ENCODE measurements at regions not wholly inside any gene's neighbourhood (a gene's known extent, or its start where the extent isn't known, plus 50 kb on each side); places are given as distances from the start of the nearest gene placed in this dataset.

DNA sequence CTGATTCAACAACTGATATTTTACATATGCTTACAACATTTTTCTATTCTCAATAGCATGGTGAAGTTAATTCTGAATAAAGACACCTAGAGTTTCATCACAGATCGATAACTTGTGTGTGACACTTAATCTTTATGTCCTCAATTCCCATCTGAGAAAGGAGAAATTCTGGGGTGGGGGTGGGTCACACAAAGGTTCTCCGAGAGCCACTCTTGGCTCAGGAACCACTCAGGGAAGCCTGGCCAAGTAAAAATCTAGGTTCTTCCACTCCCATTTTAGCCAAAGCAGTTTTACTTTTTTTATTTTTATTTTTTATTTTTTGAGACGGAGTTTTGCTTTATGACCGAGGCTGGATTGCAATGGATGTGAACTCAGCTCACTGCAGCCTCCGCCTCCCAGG is 111.0 kb upstream of the TBL1XR1 start:
- no peak for FAIRE-seq
- Histone ChIP-seq H3K9me3 (no peaks in the 10 kb centered on the region), H3K27ac (no peak overlapping the region), H3K4me1 (no peaks in the 10 kb centered on the region), H3K4me3 (no peak overlapping the region), H3K36me3 (no peaks in the 10 kb centered on the region), H3K27me3 (no peaks in the 10 kb centered on the region)
- TF ChIP-seq, protein P1, sequence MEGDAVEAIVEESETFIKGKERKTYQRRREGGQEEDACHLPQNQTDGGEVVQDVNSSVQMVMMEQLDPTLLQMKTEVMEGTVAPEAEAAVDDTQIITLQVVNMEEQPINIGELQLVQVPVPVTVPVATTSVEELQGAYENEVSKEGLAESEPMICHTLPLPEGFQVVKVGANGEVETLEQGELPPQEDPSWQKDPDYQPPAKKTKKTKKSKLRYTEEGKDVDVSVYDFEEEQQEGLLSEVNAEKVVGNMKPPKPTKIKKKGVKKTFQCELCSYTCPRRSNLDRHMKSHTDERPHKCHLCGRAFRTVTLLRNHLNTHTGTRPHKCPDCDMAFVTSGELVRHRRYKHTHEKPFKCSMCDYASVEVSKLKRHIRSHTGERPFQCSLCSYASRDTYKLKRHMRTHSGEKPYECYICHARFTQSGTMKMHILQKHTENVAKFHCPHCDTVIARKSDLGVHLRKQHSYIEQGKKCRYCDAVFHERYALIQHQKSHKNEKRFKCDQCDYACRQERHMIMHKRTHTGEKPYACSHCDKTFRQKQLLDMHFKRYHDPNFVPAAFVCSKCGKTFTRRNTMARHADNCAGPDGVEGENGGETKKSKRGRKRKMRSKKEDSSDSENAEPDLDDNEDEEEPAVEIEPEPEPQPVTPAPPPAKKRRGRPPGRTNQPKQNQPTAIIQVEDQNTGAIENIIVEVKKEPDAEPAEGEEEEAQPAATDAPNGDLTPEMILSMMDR (IDR thresholded peaks at IDR 0.05) = no peak
- no peak for ATAC-seq
- WGBS, 2 donors = 89% methylated on average over 5 of the region's 5 CpGs
- intact Hi-C loops (cut with DNase I) = no loop called here
- DNase-seq = no peak

DNA sequence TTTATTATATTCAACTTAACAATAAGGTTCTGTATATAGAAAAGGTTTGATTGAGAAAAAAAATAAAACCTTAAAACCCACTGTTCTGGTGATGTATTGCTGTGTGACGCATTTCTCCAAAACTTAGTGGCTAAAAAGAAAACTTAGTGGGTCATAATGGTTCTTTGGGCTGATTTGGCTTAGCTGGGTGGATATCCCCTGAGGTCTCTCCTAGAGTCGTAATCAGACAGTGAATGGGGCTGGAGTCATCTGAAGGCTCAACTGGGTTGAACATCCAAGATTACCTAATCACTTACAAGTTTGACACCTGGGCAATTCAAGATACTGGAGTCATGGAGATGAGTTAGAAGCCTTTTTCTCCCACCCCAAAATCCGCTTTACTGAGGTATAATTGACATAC is 111.6 kb upstream of the TBL1XR1 start:
- no peak for ATAC-seq
- Histone ChIP-seq H3K36me3 (no peaks in the 10 kb centered on the region), H3K27me3 (no peaks in the 10 kb centered on the region), H3K27ac (no peak overlapping the region), H3K4me3 (no peak overlapping the region), H3K4me1 (no peaks in the 10 kb centered on the region), H3K9me3 (no peaks in the 10 kb centered on the region)
- intact Hi-C loops (cut with DNase I) = no loop called here
- TF ChIP-seq, protein P1 (IDR thresholded peaks at IDR 0.05) = no peak
- FAIRE-seq = no peak
- WGBS, 2 donors = 81 to 85% methylated on average over 3 of the region's 3 CpGs
- no peak for DNase-seq

DNA sequence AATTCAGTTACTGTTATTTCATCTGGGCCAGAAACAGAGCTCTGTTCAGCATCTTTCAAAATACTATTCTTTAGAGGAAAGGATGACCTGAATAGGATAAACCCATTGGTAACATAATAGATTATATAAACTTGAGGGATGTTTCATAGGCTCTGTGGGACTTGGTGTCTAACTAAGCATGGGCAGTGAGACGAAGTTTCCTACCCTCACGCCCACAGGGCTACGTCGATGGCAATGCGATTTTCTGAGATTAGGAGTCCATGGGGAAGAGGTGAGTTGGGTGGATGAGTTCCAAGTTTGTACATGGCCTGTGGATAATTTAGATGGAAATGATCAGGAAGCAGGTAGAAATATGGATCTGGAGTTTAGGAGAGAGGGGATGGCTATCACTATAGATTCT is 115.2 kb upstream of the TBL1XR1 start:
- 95 to 96% methylated on average over 5 of the region's 5 CpGs for WGBS, 2 donors
- FAIRE-seq = no peak

DNA sequence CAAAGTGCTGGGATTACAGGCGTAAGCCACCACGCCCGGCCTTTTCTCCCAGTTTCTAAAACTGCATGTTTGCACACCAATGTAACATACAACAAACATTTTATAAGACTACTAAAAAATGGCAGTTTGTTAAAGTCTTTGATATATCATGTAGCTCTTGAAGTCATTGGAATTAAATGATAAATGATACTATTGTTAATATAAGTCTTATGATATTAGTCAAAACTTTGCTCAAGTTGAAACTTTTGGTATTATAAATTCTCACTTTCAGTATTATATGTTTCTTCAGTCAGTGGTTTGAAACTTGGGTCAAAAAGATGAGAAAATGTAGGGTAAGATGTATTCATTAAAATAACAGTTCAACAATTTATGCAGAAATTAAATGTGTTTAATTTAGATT is 117.6 kb upstream of the TBL1XR1 start:
- Histone ChIP-seq H3K27me3 (no peaks in the 10 kb centered on the region), H3K9me3 (no peaks in the 10 kb centered on the region), H3K27ac (no peak overlapping the region), H3K4me1 (no peaks in the 10 kb centered on the region), H3K36me3 (no peaks in the 10 kb centered on the region), H3K4me3 (no peak overlapping the region)
- FAIRE-seq = no peak
- ATAC-seq = no peak
- WGBS, 2 donors = 95 to 98% methylated on average over 3 of the region's 3 CpGs
- TF ChIP-seq, protein P1 (IDR thresholded peaks at IDR 0.05) = no peak
- no peak for DNase-seq
- intact Hi-C loops (cut with DNase I) = no loop called here

More for the DNA sequence above, 115.2 kb upstream of the TBL1XR1 start:
- TF ChIP-seq, protein P1 (IDR thresholded peaks at IDR 0.05) = no peak
- ATAC-seq (no peak), DNase-seq (no peak)
- Histone ChIP-seq H3K27ac (no peak overlapping the region), H3K4me3 (no peak overlapping the region), H3K9me3 (no peaks in the 10 kb centered on the region), H3K4me1 (no peaks in the 10 kb centered on the region), H3K36me3 (no peaks in the 10 kb centered on the region), H3K27me3 (no peaks in the 10 kb centered on the region)
- intact Hi-C loops (cut with DNase I) = no loop called here

DNA sequence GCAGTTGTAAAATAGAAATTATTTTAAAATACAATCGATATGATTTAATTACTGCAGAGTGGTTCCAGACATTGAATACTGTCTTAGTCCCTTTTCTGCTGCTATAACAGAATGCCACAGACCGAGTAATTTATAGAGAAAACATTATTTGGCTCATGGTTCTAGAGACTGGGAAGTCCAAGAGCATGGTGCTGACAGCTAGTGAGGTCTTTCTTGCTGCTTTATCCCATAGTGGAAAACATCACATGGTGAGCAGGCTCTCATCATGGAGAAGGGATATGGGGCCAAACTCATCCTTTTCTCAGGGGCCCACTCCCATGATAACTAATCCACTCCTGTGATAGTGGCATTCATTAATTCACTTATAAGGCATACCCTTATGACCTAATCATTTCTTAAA is 120.0 kb upstream of the TBL1XR1 start:
- DNase-seq (no peak), ATAC-seq (no peak), FAIRE-seq (no peak)
- no peak overlapping the region for H3K27ac ChIP-seq
- H3K36me3 ChIP-seq = no peaks in the 10 kb centered on the region
- TF ChIP-seq, protein P1 (IDR thresholded peaks at IDR 0.05) = no peak
- H3K4me1 ChIP-seq = peaks cover 0 to 3% (median 0%) of the 10 kb centered on the region in 3 donors
- WGBS, 2 donors = 88 to 90% methylated on average over 2 of the region's 2 CpGs
- no peak overlapping the region for H3K4me3 ChIP-seq
- intact Hi-C loops (cut with DNase I) = no loop called here
- no peaks in the 10 kb centered on the region for H3K9me3 ChIP-seq
- H3K27me3 ChIP-seq = no peaks in the 10 kb centered on the region

Data from pancreas (tissue), 10 donors.